ENCODE measurements at regions not wholly inside any gene's neighbourhood (a gene's known extent, or its start where the extent isn't known, plus 50 kb on each side); places are given as distances from the start of the nearest gene placed in this dataset.

DNA sequence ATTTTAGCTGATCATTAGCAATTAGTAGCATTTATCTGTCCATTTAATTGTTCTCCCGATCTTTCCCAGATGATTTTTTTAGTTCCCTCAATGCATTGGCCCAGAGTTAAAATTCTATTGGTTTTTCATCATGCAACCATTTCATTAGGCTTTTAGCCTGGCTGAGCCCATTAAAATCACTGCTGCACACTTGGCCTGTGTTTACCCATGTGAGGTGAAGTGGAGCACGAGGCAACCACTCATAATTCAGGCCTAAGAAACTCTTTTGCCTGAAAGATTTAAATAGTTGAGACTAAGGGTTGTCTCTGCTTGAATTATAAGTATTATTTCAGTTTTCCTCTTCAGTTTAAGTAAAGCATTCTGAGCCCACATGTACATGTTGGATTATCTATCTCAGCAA lies 889.0 kb upstream of the ADGRL4 start:
- TF ChIP-seq RAD21 (CRISPR knock-in tag; IDR thresholded peaks at IDR 0.05) (no peak), MED1 (CRISPR knock-in tag; IDR thresholded peaks at IDR 0.05) (no peak), NFE2L2 (IDR thresholded peaks at IDR 0.05; ENCODE audit: low read length) (no peak), ZNF564 (CRISPR knock-in tag; IDR thresholded peaks at IDR 0.05) (no peak), HNF4G (IDR thresholded peaks at IDR 0.05; ENCODE audit: borderline replicate concordance, low read depth, low read length) (no peak), HNF4G (CRISPR knock-in tag; IDR thresholded peaks at IDR 0.05; ENCODE audit: borderline replicate concordance, low read depth) (no peak), ATRX (CRISPR knock-in tag; IDR thresholded peaks at IDR 0.05; ENCODE audit: borderline replicate concordance) (no peak), NR2F2 (IDR thresholded peaks at IDR 0.05; ENCODE audit: borderline replicate concordance, low read depth) (no peak), BHLHE40 (IDR thresholded peaks at IDR 0.05; ENCODE audit: low read length) (no peak), GABPA (IDR thresholded peaks at IDR 0.05; ENCODE audit: low read depth, low read length) (no peak), GABPA (CRISPR knock-in tag; IDR thresholded peaks at IDR 0.05; ENCODE audit: low read depth) (no peak), KLF6 (CRISPR knock-in tag; IDR thresholded peaks at IDR 0.05) (no peak)
- TF ChIP-seq, protein P1, sequence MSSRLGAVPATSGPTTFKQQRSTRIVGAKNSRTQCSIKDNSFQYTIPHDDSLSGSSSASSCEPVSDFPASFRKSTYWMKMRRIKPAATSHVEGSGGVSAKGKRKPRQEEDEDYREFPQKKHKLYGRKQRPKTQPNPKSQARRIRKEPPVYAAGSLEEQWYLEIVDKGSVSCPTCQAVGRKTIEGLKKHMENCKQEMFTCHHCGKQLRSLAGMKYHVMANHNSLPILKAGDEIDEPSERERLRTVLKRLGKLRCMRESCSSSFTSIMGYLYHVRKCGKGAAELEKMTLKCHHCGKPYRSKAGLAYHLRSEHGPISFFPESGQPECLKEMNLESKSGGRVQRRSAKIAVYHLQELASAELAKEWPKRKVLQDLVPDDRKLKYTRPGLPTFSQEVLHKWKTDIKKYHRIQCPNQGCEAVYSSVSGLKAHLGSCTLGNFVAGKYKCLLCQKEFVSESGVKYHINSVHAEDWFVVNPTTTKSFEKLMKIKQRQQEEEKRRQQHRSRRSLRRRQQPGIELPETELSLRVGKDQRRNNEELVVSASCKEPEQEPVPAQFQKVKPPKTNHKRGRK (CRISPR knock-in tag; IDR thresholded peaks at IDR 0.05), result no peak
- TF ChIP-seq, protein P2, sequence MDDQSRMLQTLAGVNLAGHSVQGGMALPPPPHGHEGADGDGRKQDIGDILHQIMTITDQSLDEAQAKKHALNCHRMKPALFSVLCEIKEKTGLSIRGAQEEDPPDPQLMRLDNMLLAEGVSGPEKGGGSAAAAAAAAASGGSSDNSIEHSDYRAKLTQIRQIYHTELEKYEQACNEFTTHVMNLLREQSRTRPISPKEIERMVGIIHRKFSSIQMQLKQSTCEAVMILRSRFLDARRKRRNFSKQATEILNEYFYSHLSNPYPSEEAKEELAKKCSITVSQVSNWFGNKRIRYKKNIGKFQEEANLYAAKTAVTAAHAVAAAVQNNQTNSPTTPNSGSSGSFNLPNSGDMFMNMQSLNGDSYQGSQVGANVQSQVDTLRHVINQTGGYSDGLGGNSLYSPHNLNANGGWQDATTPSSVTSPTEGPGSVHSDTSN (CRISPR knock-in tag; IDR thresholded peaks at IDR 0.05; ENCODE audit: borderline replicate concordance), result no peak
- TF ChIP-seq, protein P3, sequence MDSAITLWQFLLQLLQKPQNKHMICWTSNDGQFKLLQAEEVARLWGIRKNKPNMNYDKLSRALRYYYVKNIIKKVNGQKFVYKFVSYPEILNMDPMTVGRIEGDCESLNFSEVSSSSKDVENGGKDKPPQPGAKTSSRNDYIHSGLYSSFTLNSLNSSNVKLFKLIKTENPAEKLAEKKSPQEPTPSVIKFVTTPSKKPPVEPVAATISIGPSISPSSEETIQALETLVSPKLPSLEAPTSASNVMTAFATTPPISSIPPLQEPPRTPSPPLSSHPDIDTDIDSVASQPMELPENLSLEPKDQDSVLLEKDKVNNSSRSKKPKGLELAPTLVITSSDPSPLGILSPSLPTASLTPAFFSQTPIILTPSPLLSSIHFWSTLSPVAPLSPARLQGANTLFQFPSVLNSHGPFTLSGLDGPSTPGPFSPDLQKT (CRISPR knock-in tag; IDR thresholded peaks at IDR 0.05; ENCODE audit: borderline replicate concordance), result no peak
- TF ChIP-seq, protein P4, sequence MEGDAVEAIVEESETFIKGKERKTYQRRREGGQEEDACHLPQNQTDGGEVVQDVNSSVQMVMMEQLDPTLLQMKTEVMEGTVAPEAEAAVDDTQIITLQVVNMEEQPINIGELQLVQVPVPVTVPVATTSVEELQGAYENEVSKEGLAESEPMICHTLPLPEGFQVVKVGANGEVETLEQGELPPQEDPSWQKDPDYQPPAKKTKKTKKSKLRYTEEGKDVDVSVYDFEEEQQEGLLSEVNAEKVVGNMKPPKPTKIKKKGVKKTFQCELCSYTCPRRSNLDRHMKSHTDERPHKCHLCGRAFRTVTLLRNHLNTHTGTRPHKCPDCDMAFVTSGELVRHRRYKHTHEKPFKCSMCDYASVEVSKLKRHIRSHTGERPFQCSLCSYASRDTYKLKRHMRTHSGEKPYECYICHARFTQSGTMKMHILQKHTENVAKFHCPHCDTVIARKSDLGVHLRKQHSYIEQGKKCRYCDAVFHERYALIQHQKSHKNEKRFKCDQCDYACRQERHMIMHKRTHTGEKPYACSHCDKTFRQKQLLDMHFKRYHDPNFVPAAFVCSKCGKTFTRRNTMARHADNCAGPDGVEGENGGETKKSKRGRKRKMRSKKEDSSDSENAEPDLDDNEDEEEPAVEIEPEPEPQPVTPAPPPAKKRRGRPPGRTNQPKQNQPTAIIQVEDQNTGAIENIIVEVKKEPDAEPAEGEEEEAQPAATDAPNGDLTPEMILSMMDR (CRISPR knock-in tag; IDR thresholded peaks at IDR 0.05), result no peak

Data from HepG2 (cell line).